PFSK-1 (cell line): ENCODE measurements at regions not wholly inside any gene's neighbourhood (a gene's known extent, or its start where the extent isn't known, plus 50 kb on each side); places are given as distances from the start of the nearest gene placed in this dataset.

Experiments
- FOXP2 ChIP-seq: optimal IDR thresholded peaks from 2 replicates; pipeline ENCODE3; 2011; ENCODE audit warnings: borderline replicate concordance, control low read depth, inconsistent platforms; ENCODE audit not compliant: insufficient read depth; ENCODE audit errors: extremely low read length, extremely low read depth
- POLR2AphosphoS5 ChIP-seq: IDR thresholded peaks from 2 replicates; pipeline ENCODE4 v1.6.1; 2012; ENCODE audit warnings: low read depth, mild to moderate bottlenecking, control low read depth, low read length, moderate library complexity
- REST ChIP-seq, 2 experiments: IDR thresholded peaks; 2 replicates each; pipeline versions ENCODE4 v1.6.1 to v1.8.0; 2011 to 2012; ENCODE audit warnings: low read depth in 2 of 2, low read length in 2 of 2, control low read depth in 1 of 2, inconsistent platforms in 1 of 2, mild to moderate bottlenecking in 1 of 2, moderate library complexity in 1 of 2; ENCODE audit not compliant: insufficient read depth in 1 of 2
- SIN3A ChIP-seq: IDR thresholded peaks from 2 replicates; pipeline ENCODE4 v1.6.1; 2012; ENCODE audit warnings: mild to moderate bottlenecking, low read length, moderate library complexity, borderline replicate concordance; ENCODE audit not compliant: insufficient read depth

- no peak for TF ChIP-seq REST (IDR thresholded peaks at IDR 0.05; ENCODE audit: insufficient read depth in 1 of 2, low read depth in 2 of 2, low read length in 2 of 2)
- no peak for TF ChIP-seq POLR2AphosphoS5
- TF ChIP-seq SIN3A = no peak
- TF ChIP-seq FOXP2 = no peak
Measured at GRCh38 chr12:65592416-65592815, 231.9 kb upstream of the HMGA2 start.
